GM12878 (cell line): ENCODE measurements at regions not wholly inside any gene's neighbourhood (a gene's known extent, or its start where the extent isn't known, plus 50 kb on each side); places are given as distances from the start of the nearest gene placed in this dataset.

Experiments
- ATAC-seq: fragments of 200-7000 bp; cut with Tn5 transposase; 3 replicates; pipeline ENCODE4 v1.9.1; 2020; ENCODE audit warnings: mild to moderate bottlenecking, moderate library complexity
- BruUV-seq: library from RNA; stranded (reverse); fragments of 400-500 nt; replicated peaks from 2 replicates; lab custom pipeline; 2021; lab: Mats Ljungman, UMichigan
- CTCF ChIA-PET: fragments of 300-600 bp; sonication (Branson Sonifier 250); formaldehyde crosslinking; extraction: SDS; loops from one replicate; lab custom pipeline; 2021; ENCODE audit warnings: inconsistent platforms; lab: Yijun Ruan, JAX
- POLR2A ChIA-PET: fragments of 350-600 bp; formaldehyde crosslinking; extraction: SDS; loops from one replicate; lab custom pipeline; 2021; ENCODE audit warnings: inconsistent platforms; lab: Charles Lee
- RAD21 ChIA-PET: fragments of 300-600 bp; sonication (Branson Sonifier 250); formaldehyde crosslinking; loops from one replicate; lab custom pipeline; 2023; ENCODE audit warnings: antibody characterized with exemption; ENCODE audit not compliant: unreplicated experiment; lab: Charles Lee
- SMC1A ChIA-PET: fragments of 300-600 bp; sonication (Branson Sonifier 250); formaldehyde crosslinking; loops from one replicate; lab custom pipeline; 2023; ENCODE audit not compliant: unreplicated experiment, uncharacterized antibody; lab: Charles Lee
- DNase-seq: peaks from one replicate; pipeline ENCODE4 v3.0.0-alpha.2; 2011; ENCODE audit warnings: low read depth, low spot score
- FAIRE-seq: peaks from 3 replicates; lab custom pipeline; 2011; peaks lifted over from hg19 to GRCh38; lab: Jason Lieb, UNC
- H2AFZ ChIP-seq: 2 replicates; pipeline ENCODE4 v1.6.0; 2011; ENCODE audit warnings: low read depth, low read length, control low read depth; ENCODE audit not compliant: control insufficient read depth
- H3K27ac ChIP-seq: 2 replicates; pipeline ENCODE4 v1.5.1; 2011; ENCODE audit warnings: control low read depth; ENCODE audit not compliant: control insufficient read depth, insufficient read depth
- H3K27me3 ChIP-seq, 2 experiments: replicated peaks in 1 of 2; 2 replicates each; pipeline versions ENCODE4 v1.6.0 to v1.6.1; 2011; ENCODE audit warnings: low read length in 1 of 2; ENCODE audit not compliant: control insufficient read depth in 2 of 2, insufficient read depth in 2 of 2
- H3K36me3 ChIP-seq, 2 experiments: 2 replicates each; pipeline ENCODE4 v1.5.1; 2011; ENCODE audit warnings: low read length in 1 of 2; ENCODE audit not compliant: control insufficient read depth in 2 of 2, insufficient read depth in 2 of 2
- H3K4me1 ChIP-seq: 2 replicates; pipeline ENCODE4 v1.6.1; 2011; ENCODE audit warnings: mild to moderate bottlenecking, low read length, moderate library complexity, mixed read lengths; ENCODE audit not compliant: control insufficient read depth, insufficient read depth
- H3K4me2 ChIP-seq: 2 replicates; pipeline ENCODE4 v1.6.0; 2011; ENCODE audit warnings: control low read depth; ENCODE audit not compliant: control insufficient read depth, insufficient read depth
- H3K4me3 ChIP-seq: fragments of 200-600 bp; sonication (generic); 2 replicates; pipeline ENCODE4 v1.5.1; 2016
- H3K79me2 ChIP-seq: 2 replicates; pipeline ENCODE4 v1.6.0; 2011; ENCODE audit warnings: low read length; ENCODE audit not compliant: control insufficient read depth, insufficient read depth
- H3K9ac ChIP-seq: 2 replicates; pipeline ENCODE4 v1.8.0; 2011; ENCODE audit warnings: low read length, control low read depth, mixed read lengths; ENCODE audit not compliant: control insufficient read depth, insufficient read depth
- H3K9me3 ChIP-seq: replicated peaks from 3 replicates; pipeline ENCODE4 v1.5.1; 2011; ENCODE audit warnings: mild to moderate bottlenecking, low read length; ENCODE audit not compliant: control insufficient read depth, insufficient read depth
- H4K20me1 ChIP-seq: 2 replicates; pipeline ENCODE4 v1.6.0; 2011; ENCODE audit not compliant: control insufficient read depth, insufficient read depth
- BMI1 ChIP-seq: fragments of 450-650 bp; IDR thresholded peaks from 2 replicates; pipeline ENCODE4 v1.6.1; 2016; ENCODE audit warnings: mild to moderate bottlenecking, moderate library complexity, borderline replicate concordance
- CTCF ChIP-seq, 3 experiments: IDR thresholded peaks in 2 of 3; conservative IDR thresholded peaks in 1 of 3; 2 replicates each; pipeline ENCODE4 v1.5.1; 2011; ENCODE audit warnings: low read depth in 3 of 3, low read length in 3 of 3, mild to moderate bottlenecking in 3 of 3, control low read depth in 2 of 3, moderate library complexity in 2 of 3, inconsistent platforms in 1 of 3, mixed read lengths in 1 of 3; ENCODE audit not compliant: control insufficient read depth in 2 of 3, insufficient read depth in 1 of 3; ENCODE audit errors: extremely low read depth in 1 of 3
- ELK1 ChIP-seq: IDR thresholded peaks from 2 replicates; pipeline ENCODE4 v1.6.1; 2012; ENCODE audit warnings: low read depth, low read length, improper control_type of control experiment
- ESRRA ChIP-seq: IDR thresholded peaks from 2 replicates; pipeline ENCODE4 v1.6.1; 2012; ENCODE audit warnings: mild to moderate bottlenecking, low read length, improper control_type of control experiment
- FOXM1 ChIP-seq: IDR thresholded peaks from 2 replicates; pipeline ENCODE4 v1.6.1; 2012; ENCODE audit warnings: low read depth, mild to moderate bottlenecking, inconsistent platforms, low read length, moderate library complexity
- NRF1 ChIP-seq: conservative IDR thresholded peaks from 2 replicates; pipeline ENCODE4 v1.6.1; 2011; ENCODE audit warnings: mild to moderate bottlenecking, low read depth, low read length, improper control_type of control experiment
- RAD21 ChIP-seq: IDR thresholded peaks from 2 replicates; pipeline ENCODE4 v1.6.1; 2011; ENCODE audit warnings: mild to moderate bottlenecking, low read depth, low read length, moderate library complexity; ENCODE audit not compliant: insufficient read depth
- SUPT20H ChIP-seq: IDR thresholded peaks from 2 replicates; pipeline ENCODE4 v1.6.1; 2011; ENCODE audit warnings: low read depth, mild to moderate bottlenecking, low read length, moderate library complexity, borderline replicate concordance; ENCODE audit not compliant: control insufficient read depth
- ZNF24 ChIP-seq: fragments of 450-650 bp; IDR thresholded peaks from 2 replicates; pipeline ENCODE4 v1.6.1; 2017; ENCODE audit warnings: antibody characterized with exemption, mild to moderate bottlenecking
- WGBS: methylation state at CpG from one replicate; pipeline ENCODE4 v1.1.6; 2016; ENCODE audit warnings: low lambda C conversion rate; ENCODE audit not compliant: insufficient replicate concordance, insufficient coverage; ENCODE audit errors: missing lambda C conversion rate; 5-methylcytosine and 5-hydroxymethylcytosine counted together
- in situ Hi-C: fragments of 300-500 bp; cut with MboI; formaldehyde crosslinking; loops from 9 replicates; pipeline ENCODE4 v1.14.3; 2018; ENCODE audit warnings: mixed read lengths
- intact Hi-C: fragments of 100-400 bp; cut with micrococcal nuclease; formaldehyde crosslinking; loops from one replicate; pipeline ENCODE4 v1.14.2; 2022; ENCODE audit not compliant: unreplicated experiment

GRCh38 chr15:26261413-26261812 is 398.3 kb upstream of the ATP10A start (continued):
- TF ChIP-seq CTCF (IDR thresholded peaks at IDR 0.05 in 2 of 3, conservative IDR thresholded peaks at IDR 0.05 in 1 of 3; ENCODE audit: control insufficient read depth in 2 of 3, extremely low read depth in 1 of 3, insufficient read depth in 1 of 3, low read depth in 3 of 3, low read length in 3 of 3): no peak
- TF ChIP-seq ZNF24: no peak
- no peak for TF ChIP-seq BMI1
- TF ChIP-seq ESRRA: no peak
- no peak for TF ChIP-seq SUPT20H
- no peak for TF ChIP-seq NRF1
- TF ChIP-seq FOXM1: no peak

- Histone ChIP-seq H3K4me1 (no peaks in the 10 kb centered on the region), H3K79me2 (no peaks in the 10 kb centered on the region), H3K27me3 (no peaks in the 10 kb centered on the region), H3K27ac (no peak overlapping the region), H3K36me3 (no peaks in the 10 kb centered on the region), H3K9ac (no peak overlapping the region), H2AFZ (no peak overlapping the region), H3K4me2 (no peak overlapping the region), H3K4me3 (no peak overlapping the region), H3K9me3 (no peaks in the 10 kb centered on the region; the same call in 2 of the 3 replicates), H4K20me1 (no peaks in the 10 kb centered on the region)
- ChIA-PET SMC1A (no interaction called here), RAD21 (no interaction called here), CTCF (no interaction called here), POLR2A (no interaction called here)
- TF ChIP-seq RAD21: 0 out of 2 replicates have a peak, but pooled peaks have one; percentile 21
- TF ChIP-seq ELK1: no peak
- peak; percentile 25 to 41 (median 37); a peak in 4 of 6 replicates for TF ChIP-seq CTCF (IDR thresholded peaks at IDR 0.05 in 2 of 3, conservative IDR thresholded peaks at IDR 0.05 in 1 of 3; ENCODE audit: control insufficient read depth in 2 of 3, extremely low read depth in 1 of 3, insufficient read depth in 1 of 3, low read depth in 3 of 3, low read length in 3 of 3)
- WGBS: 31% methylated on average over 17 of the region's 17 CpGs
- in situ Hi-C loops (no loop called here), intact Hi-C loops (no loop called here)
- DNase-seq: no peak
- FAIRE-seq: no peak
- no TSS peak for BruUV-seq
- no peak for ATAC-seq
Measured at GRCh38 chr15:26260517-26261133, 397.5 kb upstream of the ATP10A start.
